A673 (cell line): ENCODE measurements at regions not wholly inside any gene's neighbourhood (a gene's known extent, or its start where the extent isn't known, plus 50 kb on each side); places are given as distances from the start of the nearest gene placed in this dataset.

Experiments used
- EZH2 ChIP-seq: fragments of 200-600 bp; sonication (generic); IDR thresholded peaks from 2 replicates; pipeline ENCODE4 v1.6.1; 2017; ENCODE audit warnings: borderline replicate concordance, low read depth, mild to moderate bottlenecking, mixed read lengths, antibody characterized with exemption, low read length; ENCODE audit not compliant: poor library complexity, severe bottlenecking
- TF ChIP-seq, protein P1 (sequence below): fragments of 300-800, 200-600 bp; sonication (generic); conservative IDR thresholded peaks from 2 replicates; pipeline ENCODE4 v1.5.1; 2017; ENCODE audit warnings: low read depth, mild to moderate bottlenecking, antibody characterized with exemption, low read length, moderate library complexity, mixed read lengths

GRCh38 chr13:62453761-62454160 lies 1038.1 kb upstream of the PCDH20 start:
- TF ChIP-seq, protein P1, sequence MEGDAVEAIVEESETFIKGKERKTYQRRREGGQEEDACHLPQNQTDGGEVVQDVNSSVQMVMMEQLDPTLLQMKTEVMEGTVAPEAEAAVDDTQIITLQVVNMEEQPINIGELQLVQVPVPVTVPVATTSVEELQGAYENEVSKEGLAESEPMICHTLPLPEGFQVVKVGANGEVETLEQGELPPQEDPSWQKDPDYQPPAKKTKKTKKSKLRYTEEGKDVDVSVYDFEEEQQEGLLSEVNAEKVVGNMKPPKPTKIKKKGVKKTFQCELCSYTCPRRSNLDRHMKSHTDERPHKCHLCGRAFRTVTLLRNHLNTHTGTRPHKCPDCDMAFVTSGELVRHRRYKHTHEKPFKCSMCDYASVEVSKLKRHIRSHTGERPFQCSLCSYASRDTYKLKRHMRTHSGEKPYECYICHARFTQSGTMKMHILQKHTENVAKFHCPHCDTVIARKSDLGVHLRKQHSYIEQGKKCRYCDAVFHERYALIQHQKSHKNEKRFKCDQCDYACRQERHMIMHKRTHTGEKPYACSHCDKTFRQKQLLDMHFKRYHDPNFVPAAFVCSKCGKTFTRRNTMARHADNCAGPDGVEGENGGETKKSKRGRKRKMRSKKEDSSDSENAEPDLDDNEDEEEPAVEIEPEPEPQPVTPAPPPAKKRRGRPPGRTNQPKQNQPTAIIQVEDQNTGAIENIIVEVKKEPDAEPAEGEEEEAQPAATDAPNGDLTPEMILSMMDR = no peak
- TF ChIP-seq EZH2 = no peak
